B cell (primary cell): ENCODE measurements at regions not wholly inside any gene's neighbourhood (a gene's known extent, or its start where the extent isn't known, plus 50 kb on each side); places are given as distances from the start of the nearest gene placed in this dataset.

Experiments used
- EZH2 ChIP-seq: IDR thresholded peaks from 2 replicates; pipeline ENCODE4 v1.6.1; 2012; ENCODE audit warnings: borderline replicate concordance, low read depth, mild to moderate bottlenecking, moderate library complexity, low read length; ENCODE audit not compliant: insufficient read depth, poor library complexity, severe bottlenecking
- TF ChIP-seq, protein P1 (sequence below): fragments of 200-600 bp; IDR thresholded peaks from one replicate; pipeline ENCODE4 v1.8.0; 2022; ENCODE audit warnings: antibody characterized with exemption, mild to moderate bottlenecking

DNA sequence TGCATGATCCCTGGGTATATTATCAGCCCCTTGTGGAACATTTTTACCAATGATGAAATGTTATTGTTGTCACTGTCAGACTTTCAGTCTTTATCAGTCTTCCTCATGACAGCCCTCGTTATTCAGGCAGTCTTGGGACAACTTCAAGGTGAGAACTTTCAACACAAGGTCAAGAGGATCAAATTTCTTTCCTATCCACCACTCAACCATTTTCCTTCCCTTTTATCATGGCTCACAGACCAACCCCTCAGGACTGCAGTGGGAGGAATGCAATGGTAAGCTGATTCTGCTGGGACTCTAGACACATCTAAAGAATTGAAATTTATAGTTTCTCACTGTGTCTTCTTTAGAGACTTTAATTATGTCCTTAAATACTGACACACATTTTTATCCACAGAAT is 107.0 kb upstream of the LSAMP start:
- TF ChIP-seq, protein P1, sequence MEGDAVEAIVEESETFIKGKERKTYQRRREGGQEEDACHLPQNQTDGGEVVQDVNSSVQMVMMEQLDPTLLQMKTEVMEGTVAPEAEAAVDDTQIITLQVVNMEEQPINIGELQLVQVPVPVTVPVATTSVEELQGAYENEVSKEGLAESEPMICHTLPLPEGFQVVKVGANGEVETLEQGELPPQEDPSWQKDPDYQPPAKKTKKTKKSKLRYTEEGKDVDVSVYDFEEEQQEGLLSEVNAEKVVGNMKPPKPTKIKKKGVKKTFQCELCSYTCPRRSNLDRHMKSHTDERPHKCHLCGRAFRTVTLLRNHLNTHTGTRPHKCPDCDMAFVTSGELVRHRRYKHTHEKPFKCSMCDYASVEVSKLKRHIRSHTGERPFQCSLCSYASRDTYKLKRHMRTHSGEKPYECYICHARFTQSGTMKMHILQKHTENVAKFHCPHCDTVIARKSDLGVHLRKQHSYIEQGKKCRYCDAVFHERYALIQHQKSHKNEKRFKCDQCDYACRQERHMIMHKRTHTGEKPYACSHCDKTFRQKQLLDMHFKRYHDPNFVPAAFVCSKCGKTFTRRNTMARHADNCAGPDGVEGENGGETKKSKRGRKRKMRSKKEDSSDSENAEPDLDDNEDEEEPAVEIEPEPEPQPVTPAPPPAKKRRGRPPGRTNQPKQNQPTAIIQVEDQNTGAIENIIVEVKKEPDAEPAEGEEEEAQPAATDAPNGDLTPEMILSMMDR = no peak
- no peak for TF ChIP-seq EZH2
